ENCODE measurements at regions not wholly inside any gene's neighbourhood (a gene's known extent, or its start where the extent isn't known, plus 50 kb on each side); places are given as distances from the start of the nearest gene placed in this dataset.

DNA sequence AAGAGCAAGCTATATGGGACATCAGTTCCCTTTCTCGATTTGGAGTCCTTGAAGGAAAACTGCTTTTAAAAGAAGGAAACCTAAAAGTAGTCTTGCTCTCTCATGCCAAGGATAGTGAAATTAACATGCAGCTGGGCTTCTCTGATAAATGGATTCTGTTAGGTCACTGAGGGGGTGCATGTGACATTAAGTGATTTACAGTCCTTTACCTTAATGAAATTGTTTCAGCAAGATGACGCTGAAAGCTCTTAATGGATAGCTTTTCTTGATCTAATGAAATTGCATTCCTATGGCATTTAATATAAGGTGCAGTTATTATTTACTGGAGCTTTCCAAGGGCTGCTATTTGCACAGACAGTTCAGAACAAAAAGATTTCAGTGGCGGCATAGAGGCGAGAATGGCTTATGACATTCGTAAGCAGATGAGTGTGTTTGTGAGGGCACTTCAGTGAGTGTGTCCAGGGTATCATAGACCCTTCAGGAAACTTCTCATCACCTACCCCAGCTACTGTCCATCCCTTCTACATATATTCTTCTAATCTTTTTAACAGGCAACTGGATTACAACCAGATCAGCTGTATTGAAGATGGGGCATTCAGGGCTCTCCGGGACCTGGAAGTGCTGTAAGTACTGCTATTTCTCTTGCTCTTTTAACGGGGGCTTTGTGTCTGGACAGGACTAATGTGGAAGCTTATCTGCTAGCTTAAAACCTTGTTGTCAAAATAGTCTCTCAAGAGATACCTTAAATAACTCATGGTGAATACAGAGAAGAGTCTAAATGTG is 219.9 kb upstream of the PACRGL start:
- CTCF ChIA-PET, result no interaction called here
- no peak overlapping the region for H3K4me3 Mint-ChIP-seq
- intact Hi-C loops (cut with micrococcal nuclease), result no loop called here

DNA sequence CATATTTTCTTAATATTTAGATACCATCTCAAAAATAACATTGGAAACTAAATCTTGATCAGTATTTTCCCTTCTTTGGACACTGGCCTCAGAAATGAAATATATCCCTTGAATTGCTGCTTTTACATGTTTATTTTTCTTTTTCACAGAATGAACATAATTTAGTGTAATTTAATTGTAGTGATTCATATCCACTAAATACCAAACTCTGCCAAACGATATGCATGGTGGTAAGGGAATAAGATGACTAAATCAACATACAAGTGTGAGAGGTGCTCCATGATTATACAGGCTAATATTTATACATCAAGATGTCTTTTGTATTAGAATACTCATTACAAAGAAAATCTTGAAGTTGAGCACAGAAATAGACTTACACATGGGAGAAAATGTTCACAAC is 216.8 kb upstream of the PACRGL start:
- Mint-ChIP-seq H3K9me3 (no peaks in the 10 kb centered on the region), H3K27ac (no peak overlapping the region), H3K27me3 (ENCODE audit: low read depth) (no peaks in the 10 kb centered on the region), H3K4me1 (ENCODE audit: low read depth) (no peaks in the 10 kb centered on the region), H3K4me3 (no peak overlapping the region), H3K36me3 (ENCODE audit: low read depth) (no peaks in the 10 kb centered on the region)
- DNase-seq, result no peak
- intact Hi-C loops (cut with micrococcal nuclease), result no loop called here
- CTCF ChIA-PET, result no interaction called here

More for the DNA sequence above, 219.9 kb upstream of the PACRGL start:
- no peaks in the 10 kb centered on the region for H3K9me3 Mint-ChIP-seq
- no peaks in the 10 kb centered on the region for H3K4me1 Mint-ChIP-seq (ENCODE audit: low read depth)
- H3K27me3 Mint-ChIP-seq (ENCODE audit: low read depth), result no peaks in the 10 kb centered on the region
- no peaks in the 10 kb centered on the region for H3K36me3 Mint-ChIP-seq (ENCODE audit: low read depth)
- no peak for DNase-seq
- no peak overlapping the region for H3K27ac Mint-ChIP-seq

GRCh38 chr4:20486433-20486832 is 213.8 kb upstream of the PACRGL start:
- intact Hi-C loops (cut with micrococcal nuclease), result no loop called here
- H3K36me3 Mint-ChIP-seq (ENCODE audit: low read depth), result no peaks in the 10 kb centered on the region
- CTCF ChIA-PET, result no interaction called here
- H3K4me1 Mint-ChIP-seq (ENCODE audit: low read depth), result no peaks in the 10 kb centered on the region
- H3K27ac Mint-ChIP-seq, result no peak overlapping the region
- no peak for DNase-seq
- H3K4me3 Mint-ChIP-seq, result no peak overlapping the region
- H3K27me3 Mint-ChIP-seq (ENCODE audit: low read depth), result no peaks in the 10 kb centered on the region
- no peaks in the 10 kb centered on the region for H3K9me3 Mint-ChIP-seq

DNA sequence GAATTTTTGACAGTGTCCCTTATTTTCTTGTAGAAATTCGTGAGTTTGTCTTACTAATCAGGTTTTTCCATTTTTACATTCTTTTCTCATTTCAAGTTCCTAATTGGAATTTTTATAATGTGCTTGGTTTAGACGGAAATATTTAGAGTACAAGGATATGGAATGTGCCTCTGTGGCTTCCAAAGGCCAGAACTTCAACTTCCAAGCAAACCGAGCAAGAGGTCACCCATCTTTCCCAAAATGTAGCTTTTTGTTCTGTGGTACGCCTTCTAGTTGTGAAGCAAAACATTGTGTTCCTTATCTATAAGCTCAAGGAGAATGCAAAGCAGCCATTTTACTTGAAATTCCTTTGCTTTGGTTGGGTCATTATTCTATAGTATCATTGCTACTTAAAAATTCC is 212.8 kb upstream of the PACRGL start:
- Mint-ChIP-seq H3K27me3 (ENCODE audit: low read depth) (no peaks in the 10 kb centered on the region), H3K9me3 (no peaks in the 10 kb centered on the region), H3K4me1 (ENCODE audit: low read depth) (no peaks in the 10 kb centered on the region), H3K4me3 (no peak overlapping the region), H3K36me3 (ENCODE audit: low read depth) (no peaks in the 10 kb centered on the region), H3K27ac (no peak overlapping the region)
- intact Hi-C loops (cut with micrococcal nuclease), result no loop called here
- CTCF ChIA-PET, result no interaction called here
- DNase-seq, result no peak

DNA sequence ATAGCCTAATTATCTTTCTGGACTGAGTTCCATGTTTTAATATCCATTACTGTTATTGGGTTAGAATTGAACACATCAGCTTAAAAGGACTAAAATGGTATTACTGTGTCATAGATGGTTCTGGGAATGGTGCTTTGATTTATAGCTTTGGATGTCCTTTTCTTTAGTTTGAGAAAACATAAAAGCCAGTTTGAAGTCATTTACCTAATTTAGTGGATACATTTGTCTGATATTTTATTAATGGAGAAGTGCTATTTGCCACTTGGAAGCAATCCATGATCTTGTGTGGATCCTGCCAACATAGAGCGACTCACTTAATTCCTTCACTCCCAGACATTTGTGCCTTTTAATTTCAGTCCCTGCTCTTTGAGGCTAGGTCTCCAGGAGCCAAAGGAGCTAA is 212.4 kb upstream of the PACRGL start:
- Mint-ChIP-seq H3K4me3 (no peak overlapping the region), H3K27ac (no peak overlapping the region), H3K4me1 (ENCODE audit: low read depth) (no peaks in the 10 kb centered on the region), H3K27me3 (ENCODE audit: low read depth) (no peaks in the 10 kb centered on the region), H3K9me3 (no peaks in the 10 kb centered on the region), H3K36me3 (ENCODE audit: low read depth) (no peaks in the 10 kb centered on the region)
- no peak for DNase-seq
- CTCF ChIA-PET, result no interaction called here
- intact Hi-C loops (cut with micrococcal nuclease), result no loop called here

- CTCF ChIA-PET, result no interaction called here
- no peaks in the 10 kb centered on the region for H3K27me3 Mint-ChIP-seq (ENCODE audit: low read depth)
Observed at GRCh38 chr4:20490734-20491133, 209.5 kb upstream of the PACRGL start.

DNA sequence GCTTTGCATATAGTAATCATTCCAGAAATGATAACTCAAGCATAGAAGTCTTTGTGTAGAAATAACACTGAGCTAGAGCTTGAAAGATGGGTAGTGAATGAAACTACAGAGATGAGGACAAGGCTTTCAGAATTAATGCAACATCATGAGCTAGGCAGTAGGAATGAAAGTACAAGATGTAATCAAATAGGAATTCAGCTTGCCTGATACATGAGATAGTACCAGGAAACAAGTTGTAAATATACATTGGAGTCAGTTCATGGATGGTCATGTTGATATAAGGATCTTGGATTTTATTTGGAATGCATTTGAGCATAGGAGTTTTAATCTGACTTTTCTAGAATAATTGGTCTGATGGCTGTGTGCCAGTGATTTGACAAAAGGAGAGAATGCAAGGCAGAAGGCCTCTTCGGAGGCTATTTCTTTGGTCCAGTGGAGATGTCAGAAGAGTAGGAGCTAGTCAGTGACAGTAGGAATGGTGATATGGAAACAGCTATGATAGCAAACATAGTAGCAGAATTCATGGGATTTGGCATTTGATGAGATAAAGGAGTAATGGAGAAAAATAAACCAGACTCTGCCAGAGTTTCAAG is 206.4 kb upstream of the PACRGL start:
- no peak for DNase-seq
- Mint-ChIP-seq H3K27me3 (ENCODE audit: low read depth) (no peaks in the 10 kb centered on the region), H3K27ac (no peak overlapping the region), H3K4me3 (no peak overlapping the region), H3K36me3 (ENCODE audit: low read depth) (no peaks in the 10 kb centered on the region), H3K9me3 (no peaks in the 10 kb centered on the region), H3K4me1 (ENCODE audit: low read depth) (no peaks in the 10 kb centered on the region)
- CTCF ChIA-PET, result no interaction called here
- intact Hi-C loops (cut with micrococcal nuclease), result no loop called here

More at GRCh38 chr4:20490734-20491133, 209.5 kb upstream of the PACRGL start:
- Mint-ChIP-seq H3K36me3 (ENCODE audit: low read depth) (no peaks in the 10 kb centered on the region), H3K27ac (no peak overlapping the region), H3K9me3 (no peaks in the 10 kb centered on the region), H3K4me3 (no peak overlapping the region), H3K4me1 (ENCODE audit: low read depth) (no peaks in the 10 kb centered on the region)
- intact Hi-C loops (cut with micrococcal nuclease), result no loop called here
- DNase-seq, result no peak

GRCh38 chr4:20496068-20496467 is 204.2 kb upstream of the PACRGL start:
- no peaks in the 10 kb centered on the region for H3K9me3 Mint-ChIP-seq
- CTCF ChIA-PET, result interaction anchor here (0.6 kb wide), 1 partner anchor 12 kb away, joined by 4 read pairs; no protein-coding TSS in a partner anchor
- no peaks in the 10 kb centered on the region for H3K27me3 Mint-ChIP-seq (ENCODE audit: low read depth)
- H3K4me1 Mint-ChIP-seq (ENCODE audit: low read depth), result no peaks in the 10 kb centered on the region
- intact Hi-C loops (cut with micrococcal nuclease), result no loop called here
- H3K4me3 Mint-ChIP-seq, result no peak overlapping the region
- H3K27ac Mint-ChIP-seq, result no peak overlapping the region
- no peaks in the 10 kb centered on the region for H3K36me3 Mint-ChIP-seq (ENCODE audit: low read depth)
- DNase-seq, result no peak

DNA sequence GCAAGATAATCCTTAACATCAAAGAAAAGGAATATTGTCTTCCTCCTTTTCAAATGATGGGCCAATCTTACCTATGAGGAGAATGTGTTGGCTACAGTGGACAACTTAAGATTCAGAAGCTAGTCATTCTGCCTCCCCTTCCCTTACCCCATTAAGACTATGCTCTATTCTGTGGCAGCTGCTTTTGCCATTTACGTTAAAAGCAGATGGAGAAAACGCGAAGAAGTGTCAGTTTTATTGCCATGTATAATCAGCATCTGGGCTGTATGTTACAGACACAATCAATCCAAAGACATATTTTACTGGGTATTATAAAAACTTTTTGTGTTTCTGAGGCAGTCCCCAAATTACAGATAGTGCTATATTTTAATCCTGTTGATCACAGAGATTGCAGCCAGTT is 196.1 kb upstream of the PACRGL start:
- no peak overlapping the region for H3K4me3 Mint-ChIP-seq
- intact Hi-C loops (cut with micrococcal nuclease), result no loop called here
- no peaks in the 10 kb centered on the region for H3K36me3 Mint-ChIP-seq (ENCODE audit: low read depth)
- no peak for DNase-seq
- no peak overlapping the region for H3K27ac Mint-ChIP-seq
- CTCF ChIA-PET, result no interaction called here
- no peaks in the 10 kb centered on the region for H3K9me3 Mint-ChIP-seq
- no peaks in the 10 kb centered on the region for H3K27me3 Mint-ChIP-seq (ENCODE audit: low read depth)
- H3K4me1 Mint-ChIP-seq (ENCODE audit: low read depth), result no peaks in the 10 kb centered on the region

DNA sequence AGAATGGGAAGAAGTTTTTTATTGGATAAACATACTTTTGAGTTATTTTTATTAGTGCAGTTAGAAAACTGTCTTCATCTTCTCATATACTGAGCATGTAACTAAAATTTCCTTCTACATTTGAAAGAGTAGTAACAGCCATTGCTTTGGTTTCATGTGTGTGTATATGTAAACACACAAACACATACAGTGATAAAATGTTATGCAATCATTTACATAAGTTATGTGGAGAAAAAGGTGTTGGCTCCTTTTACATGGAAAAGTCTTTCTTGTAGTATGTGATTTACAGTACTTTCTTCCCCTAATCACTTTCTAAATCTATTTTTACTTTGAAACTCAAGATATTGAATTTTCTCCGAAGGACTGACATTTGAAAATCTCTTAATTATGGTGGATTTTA is 194.3 kb upstream of the PACRGL start:
- Mint-ChIP-seq H3K4me3 (no peak overlapping the region), H3K27ac (no peak overlapping the region), H3K9me3 (no peaks in the 10 kb centered on the region), H3K27me3 (ENCODE audit: low read depth) (no peaks in the 10 kb centered on the region), H3K4me1 (ENCODE audit: low read depth) (no peaks in the 10 kb centered on the region), H3K36me3 (ENCODE audit: low read depth) (no peaks in the 10 kb centered on the region)
- CTCF ChIA-PET, result interaction anchor here (0.5 kb wide), 1 partner anchor 33 kb away, joined by 3 read pairs; no protein-coding TSS in a partner anchor
- no peak for DNase-seq
- intact Hi-C loops (cut with micrococcal nuclease), result no loop called here

- Mint-ChIP-seq H3K4me3 (no peak overlapping the region), H3K4me1 (ENCODE audit: low read depth) (no peaks in the 10 kb centered on the region), H3K27ac (no peak overlapping the region), H3K36me3 (ENCODE audit: low read depth) (no peaks in the 10 kb centered on the region), H3K27me3 (ENCODE audit: low read depth) (no peaks in the 10 kb centered on the region), H3K9me3 (no peaks in the 10 kb centered on the region)
- CTCF ChIA-PET, result no interaction called here
- intact Hi-C loops (cut with micrococcal nuclease), result no loop called here
- DNase-seq, result no peak
Observed at GRCh38 chr4:20506827-20507226, 193.4 kb upstream of the PACRGL start.

- intact Hi-C loops (cut with micrococcal nuclease), result no loop called here
- no peaks in the 10 kb centered on the region for H3K4me1 Mint-ChIP-seq (ENCODE audit: low read depth)
Observed at GRCh38 chr4:20509315-20509714, 190.9 kb upstream of the PACRGL start.

More at GRCh38 chr4:20509315-20509714, 190.9 kb upstream of the PACRGL start:
- CTCF ChIA-PET, result no interaction called here
- H3K27ac Mint-ChIP-seq, result no peak overlapping the region
- H3K9me3 Mint-ChIP-seq, result no peaks in the 10 kb centered on the region
- H3K36me3 Mint-ChIP-seq (ENCODE audit: low read depth), result no peaks in the 10 kb centered on the region
- H3K27me3 Mint-ChIP-seq (ENCODE audit: low read depth), result no peaks in the 10 kb centered on the region
- no peak for DNase-seq
- H3K4me3 Mint-ChIP-seq, result no peak overlapping the region
